Hepatocyte (in vitro differentiated cells): ENCODE measurements at regions not wholly inside any gene's neighbourhood (a gene's known extent, or its start where the extent isn't known, plus 50 kb on each side); places are given as distances from the start of the nearest gene placed in this dataset. TPM values are rescaled to one million over a fixed set of nuclear protein-coding genes. Genes with fewer than 3 reads are reported as not detected.

Source experiments
- DNase-seq: peaks from one replicate; pipeline ENCODE4 v3.0.0-alpha.2; 2016; ENCODE audit warnings: low spot score
- H2AFZ ChIP-seq: fragments of 200-600 bp; sonication (generic); 2 replicates; pipeline ENCODE4 v1.6.0; 2016; ENCODE audit warnings: antibody characterized with exemption, mild to moderate bottlenecking
- H3K27ac ChIP-seq: fragments of 200-600 bp; sonication (generic); 2 replicates; pipeline ENCODE4 v1.5.1; 2016; ENCODE audit warnings: mild to moderate bottlenecking
- H3K27me3 ChIP-seq: fragments of 200-600 bp; sonication (generic); 2 replicates; pipeline ENCODE4 v1.6.1; 2016
- H3K36me3 ChIP-seq: fragments of 200-600 bp; sonication (generic); replicated peaks from 2 replicates; pipeline ENCODE4 v1.5.1; 2016; ENCODE audit warnings: low read depth; ENCODE audit not compliant: insufficient read depth
- H3K4me1 ChIP-seq: fragments of 200-600 bp; sonication (generic); 2 replicates; pipeline ENCODE4 v1.5.1; 2016; ENCODE audit warnings: mild to moderate bottlenecking, moderate library complexity; ENCODE audit not compliant: insufficient read depth
- H3K4me2 ChIP-seq: fragments of 200-600 bp; sonication (generic); 2 replicates; pipeline ENCODE4 v1.6.0; 2016
- H3K4me3 ChIP-seq: fragments of 200-600 bp; sonication (generic); 2 replicates; pipeline ENCODE4 v1.5.1; 2016; ENCODE audit warnings: mild to moderate bottlenecking
- H3K79me2 ChIP-seq: fragments of 200-600 bp; sonication (generic); 2 replicates; pipeline ENCODE4 v1.6.0; 2017; ENCODE audit warnings: mild to moderate bottlenecking
- H3K9me2 ChIP-seq: fragments of 200-600 bp; sonication (generic); replicated peaks from 2 replicates; pipeline ENCODE4 v1.6.0; 2017; ENCODE audit warnings: mild to moderate bottlenecking; ENCODE audit not compliant: insufficient read depth
- H3K9me3 ChIP-seq: fragments of 200-600 bp; sonication (generic); 2 replicates; pipeline ENCODE4 v1.5.1; 2016; ENCODE audit warnings: low read depth, mild to moderate bottlenecking
- H4K20me1 ChIP-seq: fragments of 200-600 bp; sonication (generic); 2 replicates; pipeline ENCODE4 v1.6.0; 2016; ENCODE audit warnings: mild to moderate bottlenecking; ENCODE audit not compliant: insufficient read depth, poor library complexity, severe bottlenecking
- EZH2 ChIP-seq: fragments of 200-600 bp; sonication (generic); IDR thresholded peaks from 2 replicates; pipeline ENCODE4 v1.6.1; 2016; ENCODE audit warnings: antibody characterized with exemption, mild to moderate bottlenecking, borderline replicate concordance
- WGBS: methylation state at CpG from one replicate; pipeline ENCODE4 v1.1.6; 2016; ENCODE audit warnings: low lambda C conversion rate; ENCODE audit errors: missing lambda C conversion rate; 5-methylcytosine and 5-hydroxymethylcytosine counted together
- microRNA-seq: library from miRNA; unstranded; fragments of <30 nt; microRNA quantifications from one replicate; pipeline ENCODE4, GENCODE V29; 2017
- small RNA-seq: library from RNA; depleted of rRNA; stranded (forward); fragments of <200 nt; gene quantifications from one replicate; pipeline ENCODE3, GENCODE V24; 2014
- TF ChIP-seq, protein P1 (sequence below): fragments of 200-600 bp; sonication (generic); IDR thresholded peaks from 2 replicates; pipeline ENCODE4 v1.5.1; 2016; ENCODE audit warnings: antibody characterized with exemption, mild to moderate bottlenecking; ENCODE audit not compliant: poor library complexity

DNA sequence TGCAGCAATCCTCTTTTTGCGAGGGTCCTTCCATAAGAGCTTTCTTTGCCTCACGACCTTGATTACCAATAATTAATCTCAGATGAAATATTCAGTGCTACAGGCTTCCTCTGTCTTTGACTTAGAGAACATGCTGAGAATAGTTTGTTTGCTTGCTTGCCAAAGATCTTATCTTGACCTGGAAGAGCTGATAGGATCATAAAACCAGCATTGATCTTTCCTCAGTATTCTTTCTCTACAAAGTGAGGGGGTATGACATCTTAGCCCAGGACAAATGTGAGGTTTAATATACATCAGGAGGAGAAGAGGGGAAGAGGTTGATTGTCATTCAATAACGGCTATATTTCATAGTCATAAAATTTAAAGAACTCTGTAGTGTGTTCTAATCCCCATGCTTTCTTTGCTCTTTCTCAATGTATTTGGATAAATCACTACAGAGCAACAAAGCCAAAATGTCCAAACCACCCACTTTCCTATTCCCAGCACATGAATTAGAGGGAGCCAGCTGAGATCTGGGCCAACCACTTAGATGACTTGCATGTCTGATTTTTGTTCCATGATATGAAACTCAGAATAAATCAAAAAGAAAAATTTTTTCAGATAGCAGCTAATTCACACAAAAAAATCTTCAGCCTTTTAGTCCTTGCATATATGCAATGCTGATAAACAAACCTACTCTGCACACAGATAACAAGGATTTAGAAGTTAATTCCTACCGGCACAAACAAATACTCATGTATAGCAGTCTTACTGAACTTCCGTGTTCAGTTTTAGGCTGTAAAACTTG is 50.5 kb upstream of the IPO9 start:
- peaks cover 13% of the 10 kb centered on the region for H3K79me2 ChIP-seq
- H3K27me3 ChIP-seq = no peaks in the 10 kb centered on the region
- H3K4me3 ChIP-seq = no peak overlapping the region
- peak overlapping the region; percentile 0 for H3K4me2 ChIP-seq
- TF ChIP-seq, protein P1, sequence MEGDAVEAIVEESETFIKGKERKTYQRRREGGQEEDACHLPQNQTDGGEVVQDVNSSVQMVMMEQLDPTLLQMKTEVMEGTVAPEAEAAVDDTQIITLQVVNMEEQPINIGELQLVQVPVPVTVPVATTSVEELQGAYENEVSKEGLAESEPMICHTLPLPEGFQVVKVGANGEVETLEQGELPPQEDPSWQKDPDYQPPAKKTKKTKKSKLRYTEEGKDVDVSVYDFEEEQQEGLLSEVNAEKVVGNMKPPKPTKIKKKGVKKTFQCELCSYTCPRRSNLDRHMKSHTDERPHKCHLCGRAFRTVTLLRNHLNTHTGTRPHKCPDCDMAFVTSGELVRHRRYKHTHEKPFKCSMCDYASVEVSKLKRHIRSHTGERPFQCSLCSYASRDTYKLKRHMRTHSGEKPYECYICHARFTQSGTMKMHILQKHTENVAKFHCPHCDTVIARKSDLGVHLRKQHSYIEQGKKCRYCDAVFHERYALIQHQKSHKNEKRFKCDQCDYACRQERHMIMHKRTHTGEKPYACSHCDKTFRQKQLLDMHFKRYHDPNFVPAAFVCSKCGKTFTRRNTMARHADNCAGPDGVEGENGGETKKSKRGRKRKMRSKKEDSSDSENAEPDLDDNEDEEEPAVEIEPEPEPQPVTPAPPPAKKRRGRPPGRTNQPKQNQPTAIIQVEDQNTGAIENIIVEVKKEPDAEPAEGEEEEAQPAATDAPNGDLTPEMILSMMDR = no peak
- no peak for TF ChIP-seq EZH2
- no peaks in the 10 kb centered on the region for H4K20me1 ChIP-seq
- peaks cover 17% of the 10 kb centered on the region for H3K4me1 ChIP-seq
- no peaks in the 10 kb centered on the region for H3K9me2 ChIP-seq
- H3K27ac ChIP-seq = peak overlapping the region; percentile 30
- 33% methylated on average over 5 of the region's 5 CpGs for WGBS
- no peak overlapping the region for H2AFZ ChIP-seq
- DNase-seq = no peak
- no peaks in the 10 kb centered on the region for H3K9me3 ChIP-seq
- no peaks in the 10 kb centered on the region for H3K36me3 ChIP-seq

Small RNAs in the stretch of these regions (microRNA-seq; reads per million reads assigned to microRNA genes)
- not detected for gene MIR5191

Small RNAs in the stretch of these regions (small RNA-seq; reads per million reads assigned to genes)
- gene MIR5191 (not detected), gene RNU6-501P (not detected)
